Sigmoid colon (tissue), 4 donors: ENCODE measurements at regions not wholly inside any gene's neighbourhood (a gene's known extent, or its start where the extent isn't known, plus 50 kb on each side); places are given as distances from the start of the nearest gene placed in this dataset.

Source experiments
- POLR2A ChIP-seq, 2 donors: fragments of 450-650 bp; IDR thresholded peaks; one replicate each; pipeline ENCODE4 v1.6.1; 2016; ENCODE audit warnings: antibody characterized with exemption in 2 of 2, mild to moderate bottlenecking in 2 of 2, moderate library complexity in 2 of 2
- POLR2AphosphoS5 ChIP-seq, 4 donors: sonication (generic); formaldehyde crosslinking; IDR thresholded peaks; one replicate each; pipeline ENCODE4 v1.6.1; 2017; ENCODE audit warnings: antibody characterized with exemption in 4 of 4
- TF ChIP-seq, protein P1 (sequence below), 4 experiments: fragments of 450-650 bp in 3 of 4; fragments of 200-600 bp in 1 of 4; IDR thresholded peaks; one replicate each; pipeline ENCODE4 v1.5.1; 2016 to 2019; ENCODE audit warnings: antibody characterized with exemption in 4 of 4, mild to moderate bottlenecking in 3 of 4, moderate library complexity in 2 of 4

DNA sequence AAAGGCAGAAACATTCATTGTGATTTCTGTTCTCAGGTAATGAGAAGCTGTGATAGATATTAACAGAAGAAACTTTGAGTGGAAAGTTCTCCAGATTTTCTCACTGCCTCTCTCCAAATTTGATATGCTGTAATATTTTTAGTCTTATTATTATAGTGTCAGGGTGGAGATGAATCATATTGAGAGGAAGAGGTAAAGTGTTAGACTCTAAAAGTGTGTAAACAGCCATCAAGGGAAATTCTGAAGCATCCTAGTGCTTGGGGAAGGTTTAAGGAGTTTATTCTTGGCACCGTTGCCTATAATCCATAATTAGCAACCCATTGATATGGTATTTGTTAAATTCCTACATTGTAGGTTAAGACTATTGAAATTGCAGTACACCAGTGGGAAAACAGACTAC lies 104.7 kb upstream of the NABP1 start:
- TF ChIP-seq POLR2AphosphoS5 (IDR thresholded peaks at IDR 0.05) (no peak), POLR2A (IDR thresholded peaks at IDR 0.05) (no peak)
- TF ChIP-seq, protein P1, sequence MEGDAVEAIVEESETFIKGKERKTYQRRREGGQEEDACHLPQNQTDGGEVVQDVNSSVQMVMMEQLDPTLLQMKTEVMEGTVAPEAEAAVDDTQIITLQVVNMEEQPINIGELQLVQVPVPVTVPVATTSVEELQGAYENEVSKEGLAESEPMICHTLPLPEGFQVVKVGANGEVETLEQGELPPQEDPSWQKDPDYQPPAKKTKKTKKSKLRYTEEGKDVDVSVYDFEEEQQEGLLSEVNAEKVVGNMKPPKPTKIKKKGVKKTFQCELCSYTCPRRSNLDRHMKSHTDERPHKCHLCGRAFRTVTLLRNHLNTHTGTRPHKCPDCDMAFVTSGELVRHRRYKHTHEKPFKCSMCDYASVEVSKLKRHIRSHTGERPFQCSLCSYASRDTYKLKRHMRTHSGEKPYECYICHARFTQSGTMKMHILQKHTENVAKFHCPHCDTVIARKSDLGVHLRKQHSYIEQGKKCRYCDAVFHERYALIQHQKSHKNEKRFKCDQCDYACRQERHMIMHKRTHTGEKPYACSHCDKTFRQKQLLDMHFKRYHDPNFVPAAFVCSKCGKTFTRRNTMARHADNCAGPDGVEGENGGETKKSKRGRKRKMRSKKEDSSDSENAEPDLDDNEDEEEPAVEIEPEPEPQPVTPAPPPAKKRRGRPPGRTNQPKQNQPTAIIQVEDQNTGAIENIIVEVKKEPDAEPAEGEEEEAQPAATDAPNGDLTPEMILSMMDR (IDR thresholded peaks at IDR 0.05) = no peak
